ENCODE measurements at regions not wholly inside any gene's neighbourhood (a gene's known extent, or its start where the extent isn't known, plus 50 kb on each side); places are given as distances from the start of the nearest gene placed in this dataset.
A peak's percentile ranks its signal among the peaks of the same experiment; 100 is the strongest.
"Not testable (repeated sequence)": the region's sequence is repeated elsewhere in the genome, so short reads cannot be mapped to it uniquely, and the experiment has no call there.

GRCh38 chr5:122515210-122515609 lies 203.2 kb downstream of the SNCAIP start:
- not testable (repeated sequence) for DNase-seq

- peak; percentile 47 to 64 for DNase-seq
These were observed 203.8 kb downstream of the SNCAIP start for GRCh38 chr5:122515709-122516431.

GRCh38 chr5:122516432-122516743 lies 204.4 kb downstream of the SNCAIP start:
- no peak for DNase-seq

DNA sequence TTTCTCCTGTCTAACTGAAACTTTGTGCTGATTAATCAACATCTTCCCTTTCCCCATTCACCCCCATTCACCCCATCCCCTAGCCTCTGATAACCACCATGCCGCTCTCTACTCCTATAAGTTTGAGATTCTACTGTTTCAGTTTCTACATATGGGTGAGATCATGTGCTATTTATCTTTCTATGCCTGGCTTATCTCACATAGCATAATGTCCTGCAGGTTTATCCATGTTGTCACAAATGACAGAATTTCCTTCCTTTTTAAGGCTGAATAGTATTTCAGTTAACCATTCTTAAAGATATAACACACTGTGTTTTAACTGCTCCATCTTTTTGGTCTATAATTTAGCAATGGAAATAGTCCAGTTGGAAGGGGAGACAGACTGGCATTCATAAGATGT lies 205.1 kb downstream of the SNCAIP start:
- no peak for DNase-seq

DNA sequence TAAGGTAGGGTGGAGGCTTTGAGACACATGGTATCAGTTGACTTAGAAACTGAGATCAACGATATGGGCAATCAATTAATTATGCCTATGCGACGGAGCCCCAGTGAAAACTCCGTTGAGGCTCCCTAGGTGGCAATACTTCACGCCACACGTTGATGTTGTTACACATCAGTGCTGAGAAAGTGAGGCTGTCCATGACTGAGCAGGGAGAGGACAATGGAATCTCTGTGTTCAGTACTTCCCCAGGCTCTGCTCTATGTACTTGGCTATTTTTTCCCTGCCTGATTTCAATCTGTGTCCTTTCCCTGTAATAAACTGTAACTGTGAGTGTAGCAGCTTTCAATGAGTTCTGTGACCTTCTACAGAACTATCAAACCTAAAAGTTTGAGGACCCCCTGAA lies 211.7 kb downstream of the SNCAIP start:
- no peak for DNase-seq

DNA sequence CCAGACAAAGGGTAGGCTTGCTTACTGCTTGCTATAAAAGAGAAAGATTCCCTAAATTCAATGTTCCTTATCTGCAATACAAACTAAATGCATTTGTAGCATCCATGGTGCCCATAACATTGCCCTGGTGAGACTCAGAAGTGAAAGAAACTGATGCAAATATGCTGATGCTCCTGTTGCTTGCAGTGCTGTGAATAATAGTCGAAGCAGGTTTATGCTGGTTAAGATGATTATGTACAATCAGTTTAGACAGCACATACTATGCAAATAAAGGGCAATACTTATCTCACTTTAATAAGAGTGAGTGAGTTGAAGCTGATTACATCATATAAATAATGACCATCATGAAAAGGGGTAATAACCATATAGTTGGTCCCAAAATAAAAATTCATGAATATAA lies 215.5 kb downstream of the SNCAIP start:
- no peak for DNase-seq

DNA sequence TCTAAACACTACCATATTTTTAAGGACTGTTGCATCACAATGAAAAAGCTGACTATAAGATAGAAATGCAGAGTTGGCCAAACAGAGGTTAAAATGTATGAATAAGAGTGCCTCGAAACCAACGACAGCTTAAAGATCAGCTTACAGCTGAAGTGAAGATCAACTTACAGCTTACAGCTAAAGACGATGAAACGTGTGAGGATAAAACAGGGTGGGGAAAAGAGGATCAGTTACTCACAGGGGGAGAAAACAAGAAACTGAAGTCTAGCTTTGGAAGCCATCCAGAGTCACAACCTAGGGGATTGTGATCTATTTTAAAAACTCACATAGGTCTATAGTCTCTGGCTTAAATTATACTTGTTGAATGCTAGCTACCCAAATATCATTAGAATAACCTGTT lies 220.0 kb downstream of the SNCAIP start:
- DNase-seq = no peak

- DNase-seq = no peak
These were observed 221.8 kb downstream of the SNCAIP start for GRCh38 chr5:122533825-122534224.

DNA sequence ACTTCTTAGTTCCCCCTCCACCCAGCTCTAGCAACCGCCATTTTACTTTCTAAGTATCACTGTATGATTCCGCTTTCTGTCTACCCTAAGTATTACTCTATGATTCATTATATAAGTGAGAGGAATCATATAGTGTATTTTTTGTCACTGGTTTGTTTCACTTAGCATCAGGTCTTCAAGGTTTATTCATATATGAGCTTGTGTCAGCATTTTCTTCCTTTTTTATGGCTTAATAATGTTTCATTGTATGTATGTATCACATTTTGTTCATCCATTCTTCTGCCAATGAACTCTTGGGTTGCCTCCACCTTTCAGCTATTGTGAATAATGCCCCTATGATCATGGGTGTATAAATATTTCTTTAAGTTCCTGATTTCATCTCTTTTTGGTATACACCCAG lies 222.8 kb downstream of the SNCAIP start:
- DNase-seq = no peak

DNA sequence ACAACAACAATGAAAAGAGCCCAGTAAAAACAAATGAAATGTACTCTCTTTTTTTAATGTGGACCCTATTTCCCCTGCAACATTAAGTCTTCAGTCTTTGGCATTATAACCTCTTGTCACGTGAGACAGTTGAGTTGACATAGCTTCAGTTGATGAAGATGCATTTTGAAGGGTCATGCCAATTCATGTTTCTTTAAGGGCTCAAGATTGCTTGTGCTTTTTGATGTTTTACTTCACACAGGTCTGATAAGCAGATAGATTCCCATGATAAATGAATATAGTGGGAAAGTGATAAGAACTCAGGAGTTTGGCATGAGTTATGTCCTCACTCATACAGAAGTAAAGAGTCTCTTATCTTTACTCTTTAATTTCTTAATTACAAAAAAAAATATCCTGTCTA lies 229.4 kb downstream of the SNCAIP start:
- no peak for DNase-seq

DNA sequence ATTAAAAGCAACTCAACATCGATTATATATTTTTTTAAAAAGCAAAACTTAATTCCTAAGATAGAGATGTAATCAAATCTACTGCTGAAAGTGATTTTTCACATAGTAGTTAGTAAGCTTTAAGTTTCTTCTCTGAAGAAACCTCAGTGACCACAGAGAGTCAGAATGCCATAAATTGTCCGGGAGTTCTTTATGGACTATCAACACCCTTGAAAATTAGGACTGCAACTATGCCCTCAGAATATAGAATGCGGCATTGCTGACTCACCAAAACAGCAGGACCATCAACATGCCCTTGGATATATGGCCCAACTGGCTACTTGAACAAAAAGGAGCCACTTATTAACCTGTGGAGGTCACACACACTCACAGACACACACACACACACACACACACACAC lies 228.9 kb upstream of the SNX2 start:
- DNase-seq = no peak

DNA sequence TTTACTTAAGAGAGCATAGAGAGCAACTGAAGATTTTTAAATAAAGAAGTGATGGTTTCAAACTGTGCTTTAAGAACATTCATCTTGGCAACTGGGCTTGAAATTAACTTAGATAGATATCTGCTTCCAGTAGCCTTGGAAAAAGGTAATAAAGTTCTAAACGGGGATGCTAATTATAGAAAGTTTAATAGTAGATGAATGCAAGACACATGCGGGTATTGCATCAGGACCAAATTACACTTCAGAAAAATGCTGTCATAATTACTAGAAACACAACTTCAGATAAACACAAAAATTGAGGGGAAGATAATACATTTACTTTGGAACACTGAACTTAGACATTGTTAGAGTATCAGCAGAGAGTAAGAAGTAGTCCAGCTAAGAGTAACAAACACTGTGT lies 227.7 kb upstream of the SNX2 start:
- DNase-seq = no peak

GRCh38 chr5:122547669-122548068 lies 227.2 kb upstream of the SNX2 start:
- DNase-seq = no peak

DNA sequence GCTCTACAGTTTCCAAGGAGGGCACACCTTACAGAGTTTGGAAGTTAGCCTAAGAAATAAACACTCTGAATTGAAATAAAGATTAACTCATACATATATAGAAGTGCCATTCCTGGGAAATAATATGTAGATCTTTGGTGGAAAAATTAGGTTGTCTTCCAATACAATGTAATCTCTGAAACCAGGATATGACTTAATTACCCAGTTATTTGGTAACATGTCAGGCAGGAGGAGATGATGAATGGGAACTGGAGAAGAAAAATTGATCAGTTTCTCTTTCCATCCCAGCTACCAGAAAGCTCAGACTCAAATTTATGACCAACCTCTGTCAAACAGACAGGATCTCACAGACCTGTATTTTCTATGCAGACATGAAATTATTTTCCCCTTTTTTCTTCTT lies 215.2 kb upstream of the SNX2 start:
- no peak for DNase-seq

DNA sequence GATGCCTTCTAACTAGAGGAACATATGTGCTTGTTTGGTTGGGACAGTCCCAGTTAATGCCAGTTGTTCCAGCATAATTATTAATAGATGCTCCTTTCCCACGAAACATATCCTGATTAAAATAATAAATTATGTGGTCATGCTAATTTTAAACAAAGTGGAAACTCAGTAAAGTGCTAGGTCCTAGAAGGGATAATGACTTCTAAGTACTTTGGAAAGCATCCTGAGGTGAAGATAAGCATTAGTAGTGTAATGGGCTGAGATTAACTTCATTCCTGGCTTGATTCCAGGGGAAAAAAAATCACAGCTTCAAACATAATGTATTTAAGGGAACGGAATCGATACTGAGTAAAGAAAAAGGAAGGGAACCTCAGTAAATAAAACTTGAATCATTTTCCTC lies 213.7 kb upstream of the SNX2 start:
- DNase-seq = no peak

GRCh38 chr5:122565331-122565730 lies 209.5 kb upstream of the SNX2 start:
- DNase-seq = no peak

DNA sequence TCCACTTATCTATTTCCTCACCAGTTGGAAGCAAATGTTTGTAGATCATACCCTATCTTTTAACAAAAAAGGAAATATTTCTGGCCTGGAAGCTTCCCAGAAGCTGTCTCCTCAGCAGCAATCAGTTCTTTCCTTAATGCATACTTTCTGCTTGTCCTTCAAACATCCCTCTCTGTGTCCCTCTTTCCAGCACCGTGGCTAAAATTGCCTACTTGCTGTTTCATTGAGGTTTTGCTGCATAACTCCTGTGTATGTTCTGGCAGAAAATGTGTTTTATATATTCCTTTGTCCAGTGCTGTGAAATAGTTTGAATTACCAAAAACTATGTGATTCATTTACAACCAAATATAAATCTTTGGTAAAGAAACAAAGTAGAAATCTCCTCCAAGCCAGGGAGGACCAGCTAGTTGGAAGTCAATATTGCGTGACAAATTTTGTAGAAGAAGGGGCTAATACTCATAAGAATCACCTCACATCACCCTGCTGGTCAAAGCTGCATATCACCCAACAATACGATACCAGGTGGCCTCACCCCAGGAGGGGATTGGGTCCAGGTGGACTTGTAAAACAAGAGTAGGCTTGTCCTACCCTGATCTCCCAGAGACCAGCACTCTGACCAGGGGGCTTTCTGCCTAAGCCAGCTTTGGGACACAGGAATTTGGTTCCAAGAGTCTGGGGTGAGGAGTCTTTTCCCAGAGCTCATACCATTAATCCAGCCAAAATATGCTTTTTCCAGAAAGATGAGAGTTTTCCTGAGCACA lies 198.4 kb upstream of the SNX2 start:
- DNase-seq = no peak

- DNase-seq = no peak
These were observed 193.3 kb upstream of the SNX2 start for GRCh38 chr5:122581629-122582028.

- no peak for DNase-seq
These were observed 190.2 kb upstream of the SNX2 start for GRCh38 chr5:122584411-122585300.

DNA sequence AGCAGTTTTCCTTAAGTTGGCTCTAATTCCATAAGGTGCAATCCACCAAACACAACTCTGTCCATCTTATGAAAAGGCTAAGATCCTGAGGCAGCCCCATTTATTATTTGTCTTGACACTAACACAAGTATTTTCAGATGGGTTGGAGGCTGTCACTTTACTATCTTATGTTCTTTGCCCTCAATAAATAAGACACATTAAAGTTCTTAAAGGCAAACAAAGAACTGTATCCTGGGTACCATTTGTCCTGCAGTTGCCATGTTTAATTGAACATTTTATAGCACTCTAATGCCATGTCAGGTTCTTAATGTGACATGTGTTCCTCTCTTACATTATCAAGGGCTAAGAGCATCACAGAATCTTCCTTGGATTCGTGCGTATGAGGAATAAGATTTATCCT lies 189.5 kb upstream of the SNX2 start:
- DNase-seq = no peak

DNA sequence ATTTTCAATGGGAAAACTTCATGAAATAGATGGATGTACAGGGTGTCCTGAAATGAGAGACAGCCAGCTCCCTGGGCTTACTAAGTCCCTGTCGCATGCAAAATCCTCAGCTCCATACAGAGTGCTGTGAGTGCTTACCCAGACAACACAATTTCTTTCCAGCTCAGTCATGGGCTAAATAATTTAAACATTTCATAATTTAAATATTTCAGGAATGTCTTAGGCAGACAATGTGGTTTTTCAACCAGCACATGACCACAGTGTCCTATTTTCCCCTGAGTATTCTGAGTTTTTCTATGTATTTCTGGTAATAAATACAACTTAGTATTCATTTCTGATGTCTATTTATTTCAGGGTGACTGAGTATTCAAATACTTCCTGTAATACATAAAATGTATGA lies 188.5 kb upstream of the SNX2 start:
- DNase-seq = no peak

GRCh38 chr5:122591828-122592227 lies 183.1 kb upstream of the SNX2 start:
- no peak for DNase-seq

- no peak for DNase-seq
These were observed 175.9 kb upstream of the SNX2 start for GRCh38 chr5:122599000-122599399.

DNA sequence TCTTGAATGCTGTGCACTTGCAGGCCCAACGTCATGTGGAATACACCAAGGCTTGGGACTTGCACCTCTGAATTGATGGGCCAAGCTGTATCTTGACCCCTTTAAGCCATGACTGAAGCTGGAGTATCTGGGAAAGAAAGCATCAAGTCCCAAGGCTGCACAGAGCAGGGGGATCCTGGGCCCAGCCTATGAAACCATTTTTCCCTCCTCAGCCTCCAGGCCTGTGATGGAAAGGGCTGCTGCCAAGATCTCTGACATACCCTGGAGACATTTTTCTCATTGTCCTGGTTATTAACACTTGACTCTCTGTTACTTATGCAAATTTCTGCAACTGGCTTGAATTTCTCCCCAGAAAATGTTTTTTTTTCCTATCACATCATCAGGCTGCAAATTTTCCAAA lies 174.0 kb upstream of the SNX2 start:
- no peak for DNase-seq
